CD4-positive, alpha-beta T cell treated with Interleukin-12 subunit alpha and Interleukin-12 subunit beta, for 1 hour (primary cell): ENCODE measurements at regions not wholly inside any gene's neighbourhood (a gene's known extent, or its start where the extent isn't known, plus 50 kb on each side); places are given as distances from the start of the nearest gene placed in this dataset.
"Not testable (repeated sequence)": the region's sequence is repeated elsewhere in the genome, so short reads cannot be mapped to it uniquely, and the experiment has no call there.

Source experiments
- DNase-seq: peaks from one replicate; pipeline ENCODE4 v3.0.0-alpha.2; 2020

GRCh38 chr6:112899541-112899940 lies 552.4 kb downstream of the RFPL4B start:
- DNase-seq = no peak

GRCh38 chr6:112903361-112903760 lies 556.2 kb downstream of the RFPL4B start:
- no peak for DNase-seq

- no peak for DNase-seq
Measured at GRCh38 chr6:112906726-112907125, 559.6 kb downstream of the RFPL4B start.

GRCh38 chr6:112909781-112910180 lies 562.7 kb downstream of the RFPL4B start:
- no peak for DNase-seq

- DNase-seq = no peak
Measured at GRCh38 chr6:112910256-112910655, 563.1 kb downstream of the RFPL4B start.

- DNase-seq = no peak
Measured at GRCh38 chr6:112911959-112912358, 564.8 kb downstream of the RFPL4B start.

GRCh38 chr6:112912416-112913101 lies 565.4 kb downstream of the RFPL4B start:
- no peak for DNase-seq

GRCh38 chr6:112919744-112920143 lies 572.6 kb downstream of the RFPL4B start:
- not testable (repeated sequence) for DNase-seq

GRCh38 chr6:112920994-112921393 lies 573.9 kb downstream of the RFPL4B start:
- no peak for DNase-seq

GRCh38 chr6:112923940-112924587 lies 576.9 kb downstream of the RFPL4B start:
- DNase-seq = no peak

GRCh38 chr6:112925702-112926101 lies 578.6 kb downstream of the RFPL4B start:
- no peak for DNase-seq

GRCh38 chr6:112927641-112928320 lies 580.7 kb downstream of the RFPL4B start:
- DNase-seq = no peak

GRCh38 chr6:112929641-112930040 lies 582.5 kb downstream of the RFPL4B start:
- DNase-seq = no peak

GRCh38 chr6:112931832-112932231 lies 584.7 kb downstream of the RFPL4B start:
- DNase-seq = no peak

- DNase-seq = no peak
Measured at GRCh38 chr6:112933947-112934346, 586.8 kb downstream of the RFPL4B start.

- no peak for DNase-seq
Measured at GRCh38 chr6:112934433-112935327, 587.5 kb downstream of the RFPL4B start.

GRCh38 chr6:112935402-112936078 lies 588.4 kb downstream of the RFPL4B start:
- DNase-seq = no peak

- DNase-seq = no peak
Measured at GRCh38 chr6:112936079-112936472, 588.9 kb downstream of the RFPL4B start.

GRCh38 chr6:112936504-112936903 lies 589.4 kb downstream of the RFPL4B start:
- no peak for DNase-seq

GRCh38 chr6:112937690-112938089 lies 590.6 kb downstream of the RFPL4B start:
- DNase-seq = not testable (repeated sequence)

GRCh38 chr6:112938650-112939049 lies 591.5 kb downstream of the RFPL4B start:
- no peak for DNase-seq

GRCh38 chr6:112939563-112939962 lies 592.4 kb downstream of the RFPL4B start:
- DNase-seq = no peak
